Smooth muscle cell (in vitro differentiated cells): ENCODE measurements at regions not wholly inside any gene's neighbourhood (a gene's known extent, or its start where the extent isn't known, plus 50 kb on each side); places are given as distances from the start of the nearest gene placed in this dataset.

Source experiments
- DNase-seq: peaks from one replicate; lab custom pipeline; 2025; ENCODE audit not compliant: unreplicated experiment; lab: John Stamatoyannopoulos, UW
- H2AFZ ChIP-seq: fragments of 200-600 bp; sonication (generic); 2 replicates; pipeline ENCODE4 v1.6.0; 2016; ENCODE audit warnings: antibody characterized with exemption, low read depth, mild to moderate bottlenecking
- H3F3A ChIP-seq: fragments of 200-600 bp; sonication (generic); 2 replicates; pipeline ENCODE4 v1.6.0; 2017; ENCODE audit warnings: antibody characterized with exemption, low read depth
- H3K27ac ChIP-seq: fragments of 200-600 bp; sonication (generic); 2 replicates; pipeline ENCODE4 v1.5.1; 2016; ENCODE audit warnings: low read depth, mild to moderate bottlenecking
- H3K27me3 ChIP-seq: fragments of 200-600 bp; sonication (generic); 2 replicates; pipeline ENCODE4 v1.6.1; 2016; ENCODE audit warnings: low read depth, mild to moderate bottlenecking
- H3K36me3 ChIP-seq: fragments of 200-600 bp; sonication (generic); 2 replicates; pipeline ENCODE4 v1.5.1; 2016; ENCODE audit warnings: low read depth
- H3K4me1 ChIP-seq: fragments of 200-600 bp; sonication (generic); 2 replicates; pipeline ENCODE4 v1.5.1; 2016; ENCODE audit warnings: low read depth
- H3K4me2 ChIP-seq: fragments of 200-600 bp; sonication (generic); 2 replicates; pipeline ENCODE4 v1.6.0; 2016; ENCODE audit warnings: mild to moderate bottlenecking
- H3K4me3 ChIP-seq: fragments of 200-600 bp; sonication (generic); 2 replicates; pipeline ENCODE4 v1.5.1; 2016; ENCODE audit warnings: mild to moderate bottlenecking
- H3K79me2 ChIP-seq: fragments of 200-600 bp; sonication (generic); 2 replicates; pipeline ENCODE4 v1.6.0; 2016; ENCODE audit warnings: low read depth, mild to moderate bottlenecking
- H3K9ac ChIP-seq: fragments of 200-600 bp; sonication (generic); 2 replicates; pipeline ENCODE4 v1.6.0; 2016; ENCODE audit warnings: low read depth
- H3K9me3 ChIP-seq: fragments of 200-600 bp; sonication (generic); replicated peaks from 2 replicates; pipeline ENCODE4 v1.5.1; 2016; ENCODE audit warnings: low read depth
- H4K20me1 ChIP-seq: fragments of 200-600 bp; sonication (generic); 2 replicates; pipeline ENCODE4 v1.6.0; 2016; ENCODE audit warnings: low read depth
- CTCF ChIP-seq: fragments of 200-600 bp; sonication (generic); IDR thresholded peaks from 2 replicates; pipeline ENCODE4 v1.5.1; 2017; ENCODE audit warnings: borderline replicate concordance, mild to moderate bottlenecking, antibody characterized with exemption; ENCODE audit not compliant: insufficient read depth, poor library complexity, severe bottlenecking
- WGBS: methylation state at CpG from one replicate; pipeline ENCODE4 v1.1.7; 2016; ENCODE audit warnings: low lambda C conversion rate; 5-methylcytosine and 5-hydroxymethylcytosine counted together

- H3F3A ChIP-seq, result peaks cover 11% of the 10 kb centered on the region
- TF ChIP-seq CTCF, result no peak
- H4K20me1 ChIP-seq, result no peaks in the 10 kb centered on the region
- H3K9ac ChIP-seq, result no peak overlapping the region
- WGBS, result 72% methylated on average over 8 of the region's 8 CpGs
- no peaks in the 10 kb centered on the region for H3K79me2 ChIP-seq
- peaks cover 5% of the 10 kb centered on the region for H3K4me1 ChIP-seq
- no peaks in the 10 kb centered on the region for H3K9me3 ChIP-seq
- no peak overlapping the region for H3K4me2 ChIP-seq
- no peak overlapping the region for H2AFZ ChIP-seq
- no peak overlapping the region for H3K27ac ChIP-seq
- no peak overlapping the region for H3K4me3 ChIP-seq
- H3K27me3 ChIP-seq, result no peaks in the 10 kb centered on the region
- no peak for DNase-seq
- H3K36me3 ChIP-seq, result no peaks in the 10 kb centered on the region
Observed at GRCh38 chr1:207243442-207244408, 77.8 kb upstream of the CD55 start.

- H3K4me2 ChIP-seq, result no peak overlapping the region
- no peak for DNase-seq
- no peak overlapping the region for H3K4me3 ChIP-seq
- no peaks in the 10 kb centered on the region for H4K20me1 ChIP-seq
- TF ChIP-seq CTCF, result no peak
- no peaks in the 10 kb centered on the region for H3K9me3 ChIP-seq
- H3K79me2 ChIP-seq, result no peaks in the 10 kb centered on the region
- 71% methylated on average over 6 of the region's 6 CpGs for WGBS
- peaks cover 15% of the 10 kb centered on the region for H3F3A ChIP-seq
- H3K4me1 ChIP-seq, result peaks cover 5% of the 10 kb centered on the region
- no peak overlapping the region for H2AFZ ChIP-seq
- H3K9ac ChIP-seq, result no peak overlapping the region
- H3K27me3 ChIP-seq, result no peaks in the 10 kb centered on the region
- H3K27ac ChIP-seq, result no peak overlapping the region
- H3K36me3 ChIP-seq, result no peaks in the 10 kb centered on the region
Observed at GRCh38 chr1:207244409-207244801, 77.1 kb upstream of the CD55 start.

GRCh38 chr1:207245124-207245523, 76.4 kb upstream of the CD55 start:
- no peak overlapping the region for H3K9ac ChIP-seq
- H3K4me2 ChIP-seq, result no peak overlapping the region
- H2AFZ ChIP-seq, result peak overlapping the region; percentile 50
- no peaks in the 10 kb centered on the region for H3K9me3 ChIP-seq
- DNase-seq, result no peak
- no peak overlapping the region for H3K27ac ChIP-seq
- peaks cover 5% of the 10 kb centered on the region for H3K4me1 ChIP-seq
- TF ChIP-seq CTCF, result no peak
- no peak overlapping the region for H3K4me3 ChIP-seq
- H3K27me3 ChIP-seq, result no peaks in the 10 kb centered on the region
- 74% methylated on average over 2 of the region's 2 CpGs for WGBS
- no peaks in the 10 kb centered on the region for H3K79me2 ChIP-seq
- H3K36me3 ChIP-seq, result no peaks in the 10 kb centered on the region
- peaks cover 10% of the 10 kb centered on the region for H3F3A ChIP-seq
- no peaks in the 10 kb centered on the region for H4K20me1 ChIP-seq
